IMR-90 (cell line): ENCODE measurements at regions not wholly inside any gene's neighbourhood (a gene's known extent, or its start where the extent isn't known, plus 50 kb on each side); places are given as distances from the start of the nearest gene placed in this dataset.

Experiments
- CTCF ChIP-seq: conservative IDR thresholded peaks from 2 replicates; pipeline ENCODE4 v1.5.1; 2012; ENCODE audit warnings: mild to moderate bottlenecking, low read depth, low read length, improper control_type of control experiment
- FOS ChIP-seq: fragments of 150-350 bp; IDR thresholded peaks from 2 replicates; pipeline ENCODE4 v1.6.1; 2016; ENCODE audit warnings: low read depth, low read length
- POLR2A ChIP-seq: IDR thresholded peaks from 2 replicates; pipeline ENCODE4 v1.6.1; 2012; ENCODE audit warnings: mild to moderate bottlenecking, low read depth, low read length
- RAD21 ChIP-seq: IDR thresholded peaks from 2 replicates; pipeline ENCODE4 v1.6.1; 2012; ENCODE audit warnings: low read length, improper control_type of control experiment
- RFX5 ChIP-seq: IDR thresholded peaks from 2 replicates; pipeline ENCODE4 v1.8.0; 2012; ENCODE audit warnings: low read depth, mild to moderate bottlenecking, low read length, moderate library complexity
- SMC3 ChIP-seq: fragments of 150-350 bp; IDR thresholded peaks from 2 replicates; pipeline ENCODE4 v1.6.1; 2016; ENCODE audit warnings: low read depth, mild to moderate bottlenecking, antibody characterized with exemption, low read length, moderate library complexity

- TF ChIP-seq CTCF (no peak), RAD21 (no peak), FOS (no peak), SMC3 (no peak), POLR2A (no peak), RFX5 (no peak)
Measured at GRCh38 chr1:80054129-80054528, 1047.6 kb upstream of the ADGRL4 start.
